H1 (cell line): ENCODE measurements at regions not wholly inside any gene's neighbourhood (a gene's known extent, or its start where the extent isn't known, plus 50 kb on each side); places are given as distances from the start of the nearest gene placed in this dataset.

ENCODE experiments used
- BACH1 ChIP-seq: IDR thresholded peaks from 2 replicates; pipeline ENCODE4 v1.6.1; 2012; ENCODE audit warnings: low read length, improper control_type of control experiment
- CTBP2 ChIP-seq: IDR thresholded peaks from 2 replicates; pipeline ENCODE4 v1.7.0; 2011; ENCODE audit warnings: borderline replicate concordance, mild to moderate bottlenecking, moderate library complexity, mixed read lengths, low read length; ENCODE audit not compliant: insufficient read depth, insufficient read length
- HDAC2 ChIP-seq, 2 experiments: fragments of 300-600 bp in 1 of 2; sonication (generic) in 1 of 2; IDR thresholded peaks; 2 replicates each; pipeline ENCODE4 v1.6.1; 2011 to 2012; ENCODE audit warnings: low read depth in 2 of 2, low read length in 2 of 2, mild to moderate bottlenecking in 2 of 2, moderate library complexity in 2 of 2, borderline replicate concordance in 1 of 2, inconsistent platforms in 1 of 2
- SIRT6 ChIP-seq: IDR thresholded peaks from one replicate; pipeline ENCODE4 v1.7.1; 2012; ENCODE audit warnings: low read length, inconsistent platforms

DNA sequence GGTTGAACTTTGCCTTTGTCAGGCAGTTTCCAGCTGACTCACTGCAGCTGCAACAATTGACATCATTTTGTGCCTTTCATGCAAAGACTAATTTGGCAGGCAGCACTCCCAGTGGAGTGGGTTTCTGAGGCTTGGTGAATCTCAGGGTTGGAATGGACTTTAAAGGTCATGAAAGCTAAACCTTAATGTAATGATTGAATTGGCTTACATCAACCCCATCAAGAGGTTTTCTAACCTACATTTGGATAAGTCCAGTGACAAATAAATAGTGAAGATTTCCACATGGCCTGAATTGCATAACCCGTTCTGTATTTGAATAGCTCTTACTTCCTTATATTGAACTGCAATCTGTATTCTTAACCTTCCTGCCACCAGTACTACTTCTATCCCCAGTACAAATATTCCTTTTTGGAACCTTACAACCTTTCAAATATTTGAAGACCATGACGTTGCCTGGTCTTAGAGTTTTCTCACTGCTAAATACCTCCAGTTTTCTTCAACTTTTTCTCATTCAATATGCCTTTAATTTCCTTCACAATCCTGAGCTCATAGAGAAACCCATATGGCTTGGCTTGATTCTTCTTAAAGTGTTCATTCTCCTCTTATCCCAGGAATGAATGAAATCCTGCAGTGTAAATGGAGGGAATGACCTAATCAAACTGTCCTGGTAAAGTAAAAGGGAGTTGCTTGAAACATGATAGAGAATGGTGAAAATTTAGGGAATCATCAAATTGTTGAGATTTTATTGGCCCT lies 168.1 kb upstream of the NOVA1 start (continued):
- no peak for TF ChIP-seq SIRT6
- TF ChIP-seq HDAC2 (IDR thresholded peaks at IDR 0.05; ENCODE audit: borderline replicate concordance in 1 of 2, low read depth in 2 of 2, low read length in 2 of 2) = no peak
- no peak for TF ChIP-seq CTBP2
- no peak for TF ChIP-seq BACH1
